ENCODE measurements at regions not wholly inside any gene's neighbourhood (a gene's known extent, or its start where the extent isn't known, plus 50 kb on each side); places are given as distances from the start of the nearest gene placed in this dataset.

DNA sequence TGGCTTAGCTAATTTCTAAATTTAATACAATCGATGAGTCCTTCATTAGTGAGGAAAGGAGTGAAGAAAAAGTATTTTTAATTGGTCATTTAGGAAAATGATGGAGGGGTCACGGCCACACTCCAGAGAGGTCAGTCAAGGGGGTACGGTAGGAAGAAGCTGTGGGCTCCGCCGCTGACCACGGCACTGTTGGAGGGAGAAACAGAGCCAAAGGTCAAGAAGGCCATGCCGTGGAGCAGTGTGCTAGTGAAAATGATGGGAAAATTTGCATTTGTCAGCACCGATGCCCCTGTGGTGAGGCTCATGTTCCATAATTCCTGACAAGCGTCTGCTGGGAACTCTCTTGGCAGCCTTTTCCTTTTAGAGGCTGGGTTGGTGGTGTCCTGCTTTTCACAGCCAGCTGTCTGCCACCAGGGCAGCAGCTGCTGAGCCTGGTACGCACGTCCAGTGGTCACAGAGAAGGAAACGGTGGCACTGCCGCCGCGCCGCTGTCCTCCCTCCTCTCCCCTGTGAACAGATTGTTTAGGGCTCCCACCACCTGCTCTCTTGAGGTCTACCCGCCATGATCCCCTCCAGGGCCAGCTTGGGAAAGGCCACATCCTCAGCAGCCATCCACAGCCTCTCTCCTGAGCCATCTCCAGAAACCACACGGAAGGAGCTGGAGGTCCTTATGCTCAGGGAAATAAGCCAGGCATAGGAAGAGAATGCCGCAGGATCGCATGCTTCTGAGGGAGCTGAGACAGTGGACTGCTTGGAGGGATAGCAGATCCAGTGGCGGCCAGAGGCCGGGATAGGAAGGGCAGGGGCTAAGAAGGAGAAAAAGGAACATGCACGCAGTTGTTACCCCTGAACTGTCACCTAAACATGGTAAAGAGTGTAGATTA, 263.7 kb upstream of the PPP2R2D start:
- no peak for DNase-seq

- no peak for DNase-seq
These were observed 262.5 kb upstream of the PPP2R2D start for GRCh38 chr10:131638049-131638879.

DNA sequence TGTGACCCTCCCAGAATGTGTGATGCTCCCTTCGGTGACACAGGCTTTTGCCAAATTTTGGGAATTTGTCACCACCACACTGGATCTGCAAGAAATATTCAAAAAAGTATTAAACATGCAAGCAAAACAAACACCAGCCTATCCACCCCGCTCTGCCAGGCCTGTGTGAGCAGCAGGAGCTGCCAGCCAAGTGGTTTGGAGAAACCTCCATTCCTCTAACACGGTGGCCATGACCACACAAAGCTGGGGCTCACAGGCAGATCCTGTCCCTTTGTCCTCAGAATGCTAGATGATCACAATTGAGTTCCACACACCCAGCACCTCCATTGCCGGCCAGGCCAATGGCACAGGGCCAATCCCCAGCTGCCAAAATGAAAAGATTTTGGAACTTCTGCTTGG, 261.9 kb upstream of the PPP2R2D start:
- no peak for DNase-seq

- no peak for DNase-seq
These were observed 260.7 kb upstream of the PPP2R2D start for GRCh38 chr10:131640045-131640644.

GRCh38 chr10:131641231-131641630, 259.6 kb upstream of the PPP2R2D start:
- DNase-seq: no peak

GRCh38 chr10:131641898-131642297, 258.9 kb upstream of the PPP2R2D start:
- DNase-seq: no peak

DNA sequence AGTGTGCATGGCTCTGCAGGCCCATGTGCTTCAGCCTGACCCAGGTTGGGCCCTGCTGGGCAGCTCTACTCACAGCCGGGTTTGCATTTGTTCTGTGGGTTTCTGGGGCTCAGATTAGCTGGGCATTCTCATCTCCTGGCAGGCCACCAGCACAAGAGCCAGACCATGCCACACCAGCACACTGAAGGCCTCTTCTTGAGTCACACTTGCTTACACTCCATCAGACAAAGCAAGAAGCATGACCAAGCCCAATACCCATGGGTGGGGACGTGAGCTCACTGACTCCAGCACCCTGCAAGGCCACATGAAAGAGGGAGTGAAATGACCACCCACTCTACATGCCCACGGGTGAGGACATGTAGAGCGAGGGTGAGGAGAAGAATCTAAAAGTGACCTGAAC, 257.8 kb upstream of the PPP2R2D start:
- DNase-seq: no peak

DNA sequence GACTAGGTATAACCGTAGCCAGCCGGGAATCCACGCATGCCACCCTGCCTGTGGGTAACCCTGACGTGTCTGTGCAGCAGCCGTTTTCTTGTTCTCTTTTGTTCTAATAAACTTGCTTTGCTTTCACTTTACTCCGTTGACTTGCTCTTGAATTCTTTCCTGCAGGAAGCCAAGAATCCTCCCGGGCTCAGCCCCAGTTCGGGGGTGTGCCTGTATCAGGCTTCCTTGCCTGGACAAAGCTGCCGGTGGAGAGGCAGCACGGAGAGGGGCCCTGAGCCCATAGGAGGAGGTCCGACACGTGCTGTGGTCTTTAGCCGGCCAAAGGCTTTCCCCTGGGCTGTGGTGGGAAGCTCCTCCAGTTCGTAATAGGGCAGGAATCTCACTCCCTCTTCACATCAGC, 256.5 kb upstream of the PPP2R2D start:
- no peak for DNase-seq

GRCh38 chr10:131644864-131645658, 255.7 kb upstream of the PPP2R2D start:
- no peak for DNase-seq

- DNase-seq: no peak
These were observed 255.1 kb upstream of the PPP2R2D start for GRCh38 chr10:131645756-131646155.

DNA sequence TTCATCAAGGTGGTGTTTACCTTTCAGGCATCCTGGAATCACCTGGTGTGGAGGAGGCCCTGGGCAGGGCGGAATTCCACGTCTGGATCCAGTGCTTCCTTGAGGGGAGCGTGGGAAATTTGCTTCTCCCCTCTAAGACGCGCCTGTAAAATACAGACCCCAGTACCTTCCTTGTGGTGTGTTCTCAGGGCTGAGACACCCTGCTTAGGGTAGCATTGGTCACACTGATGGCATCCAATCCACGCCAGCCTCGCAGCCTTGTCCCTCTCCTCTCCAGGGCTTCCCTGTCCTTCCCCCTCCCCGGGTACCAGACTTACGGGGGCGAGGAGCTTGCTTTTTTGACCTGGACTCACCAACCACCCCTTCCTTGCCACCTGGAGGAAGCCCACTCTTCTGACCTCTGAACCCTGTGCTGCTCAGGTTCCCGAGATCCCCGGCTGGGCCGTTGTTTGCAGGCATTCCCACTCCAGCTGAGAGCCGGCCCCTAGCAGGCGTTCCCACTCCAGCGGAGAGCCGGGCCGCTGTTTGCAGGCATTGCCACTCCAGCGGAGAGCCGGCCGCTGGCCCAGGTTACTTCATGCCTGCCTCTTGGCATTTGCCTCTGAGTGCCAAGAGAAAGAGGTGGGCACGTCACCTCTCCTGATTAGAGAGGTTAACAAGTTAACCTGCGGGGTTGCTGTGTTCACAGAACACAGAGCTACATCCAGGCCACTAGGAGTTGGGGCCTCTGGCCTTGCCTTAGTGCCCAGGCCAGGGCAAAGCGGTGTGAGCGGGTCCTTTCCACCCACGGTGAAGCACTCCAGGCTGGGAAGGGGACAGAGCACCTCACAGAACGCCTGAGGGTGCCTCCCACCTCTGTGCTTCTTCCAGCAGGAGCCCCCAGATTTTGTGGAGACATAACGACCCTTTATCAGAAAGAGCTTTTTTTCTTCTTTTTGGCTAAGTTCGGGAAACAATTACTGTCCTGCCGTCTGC, 254.0 kb upstream of the PPP2R2D start:
- DNase-seq: no peak

GRCh38 chr10:131647789-131648188, 253.0 kb upstream of the PPP2R2D start:
- DNase-seq: no peak

DNA sequence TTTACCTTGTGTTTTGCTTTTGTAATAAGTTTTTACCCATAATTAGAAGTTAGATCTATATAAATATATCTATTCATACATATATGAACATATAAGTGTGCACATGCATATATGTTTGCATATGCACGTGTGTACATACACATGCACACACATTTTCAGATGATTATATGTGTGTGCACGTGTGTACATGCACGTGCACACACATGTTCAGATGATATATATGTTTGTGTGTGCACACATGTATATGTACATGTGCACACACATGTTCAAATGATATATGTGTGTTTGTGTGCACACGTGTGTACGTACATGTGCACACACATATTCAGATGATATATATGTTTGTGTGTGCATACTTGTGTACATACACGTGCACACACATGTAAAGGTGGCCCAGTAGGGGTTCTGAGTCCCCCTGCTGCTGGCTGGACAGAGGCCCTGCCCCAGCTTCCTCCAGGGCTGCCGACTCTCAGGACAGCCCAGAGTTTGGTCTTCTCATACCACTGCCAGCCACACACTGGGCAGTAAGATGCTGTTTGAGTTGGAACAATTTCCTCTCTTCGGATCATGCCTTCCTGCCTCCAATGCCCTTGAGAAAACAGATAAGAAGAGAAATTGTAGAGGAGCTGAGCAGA, 252.3 kb upstream of the PPP2R2D start:
- DNase-seq: no peak

DNA sequence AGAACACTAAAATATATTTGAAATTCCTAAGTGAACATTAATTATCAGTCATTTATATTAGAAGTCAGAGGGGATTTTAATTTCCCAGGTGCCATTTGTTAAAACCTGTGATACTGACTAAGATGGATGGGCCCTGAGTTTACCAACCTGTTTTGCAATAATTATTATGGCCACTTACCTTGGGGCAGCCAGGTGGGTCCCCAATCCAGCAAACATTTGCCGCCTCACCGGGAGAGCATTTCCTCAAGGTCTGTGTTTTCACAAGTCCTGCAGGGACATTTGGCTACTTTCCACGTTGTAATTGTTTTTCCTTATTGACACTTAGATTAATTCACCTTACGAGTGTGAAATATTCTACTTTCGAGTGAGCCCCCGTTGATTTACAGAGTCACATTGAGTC, 251.2 kb upstream of the PPP2R2D start:
- DNase-seq: no peak

DNA sequence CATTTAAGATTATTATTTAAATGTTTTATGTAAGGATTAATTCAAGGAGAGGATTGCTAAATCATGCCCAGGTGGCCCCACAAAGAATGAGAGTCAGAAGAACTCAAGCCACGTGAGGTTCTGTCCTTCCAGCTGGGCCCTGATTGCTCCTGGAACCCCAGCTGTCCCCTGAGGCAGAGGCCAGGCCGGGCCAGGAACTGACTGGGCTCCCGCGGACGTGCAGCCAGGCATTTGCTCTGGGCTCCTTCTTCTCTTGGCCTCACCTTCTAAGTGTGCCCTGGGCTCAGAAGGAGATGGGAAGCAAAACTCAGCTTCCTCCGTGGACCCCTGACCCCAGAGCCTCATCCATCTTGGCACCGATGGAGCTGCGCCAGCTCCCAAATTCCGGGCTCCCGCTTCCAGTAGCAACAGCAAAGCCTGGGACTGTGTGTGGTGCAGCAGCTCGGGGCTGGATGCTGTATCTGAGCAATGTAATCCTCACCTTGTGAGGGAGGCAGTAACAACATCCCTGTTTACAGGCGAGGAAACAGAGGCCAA, 250.6 kb upstream of the PPP2R2D start:
- DNase-seq: no peak

- no peak for DNase-seq
These were observed 249.8 kb upstream of the PPP2R2D start for GRCh38 chr10:131650771-131651673.

DNA sequence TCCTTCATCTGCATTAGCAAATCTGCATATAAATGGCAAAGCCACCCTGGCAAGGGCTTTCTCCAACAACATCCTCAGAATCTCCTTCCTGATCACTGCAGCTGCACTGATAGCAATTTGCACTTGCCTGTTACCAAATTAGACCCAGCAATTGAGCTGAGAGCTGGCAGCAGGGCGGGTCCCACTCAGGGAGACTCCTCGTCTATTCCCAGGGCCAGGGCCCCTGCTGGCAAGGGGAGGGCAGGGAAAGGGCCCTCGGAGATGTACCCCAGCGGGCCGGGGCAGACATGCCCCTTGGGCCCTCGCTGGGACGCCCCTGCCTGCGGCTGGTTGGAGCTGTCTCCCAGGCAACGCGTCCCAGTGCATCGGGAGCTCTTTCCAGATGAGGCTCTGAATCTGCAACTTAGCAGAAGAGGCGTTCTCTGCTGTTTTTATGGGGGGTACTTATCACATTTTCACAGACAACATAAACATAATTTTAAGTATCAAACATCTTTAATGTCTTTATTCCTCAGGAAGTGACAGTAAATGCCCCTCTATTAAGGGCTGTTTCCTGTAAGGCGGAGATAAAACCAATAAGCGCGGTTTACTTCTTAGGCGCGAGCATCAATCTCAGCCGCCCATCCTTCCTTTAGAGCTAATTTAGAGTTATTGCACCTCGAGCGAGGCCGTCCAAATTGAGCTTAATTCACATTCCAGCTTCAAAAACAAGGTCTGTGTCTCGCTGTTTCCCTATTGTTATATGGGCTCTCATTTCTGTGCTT, 249.0 kb upstream of the PPP2R2D start:
- DNase-seq: no peak

DNA sequence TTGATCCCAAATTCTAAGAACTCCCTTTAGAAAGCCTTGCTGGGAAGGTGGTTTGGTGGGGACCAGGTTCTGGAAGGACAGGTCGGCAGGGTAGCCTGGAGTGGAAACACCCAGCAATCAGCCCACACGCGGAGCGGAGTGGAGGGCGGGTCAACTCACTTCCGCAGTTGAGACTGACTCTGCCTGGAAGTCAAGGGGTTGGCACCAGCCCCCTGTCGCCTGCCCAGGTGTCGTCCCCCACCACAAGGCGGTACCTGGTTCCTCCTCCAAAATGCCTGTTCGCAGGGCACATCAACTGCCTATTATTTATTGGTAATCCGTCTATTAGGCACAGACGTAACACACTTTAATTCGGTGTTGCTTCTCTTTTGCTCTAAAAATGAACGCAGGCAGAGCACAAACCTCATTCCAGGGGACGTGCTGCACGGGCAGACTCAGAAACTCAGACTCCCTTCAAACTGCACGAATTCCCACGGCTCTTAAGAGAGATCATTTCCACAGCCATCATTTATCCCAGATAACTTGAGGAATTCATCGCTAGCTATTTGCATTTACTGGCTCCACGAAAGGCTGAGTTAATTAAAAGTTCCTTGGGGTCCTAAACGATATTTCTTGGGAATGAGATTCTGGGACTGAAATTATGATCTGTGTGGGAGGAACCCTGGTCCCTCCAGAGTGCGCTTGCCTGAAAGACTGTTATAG, 248.2 kb upstream of the PPP2R2D start:
- DNase-seq: no peak
